ENCODE measurements at regions not wholly inside any gene's neighbourhood (a gene's known extent, or its start where the extent isn't known, plus 50 kb on each side); places are given as distances from the start of the nearest gene placed in this dataset.

- TF ChIP-seq GTF2A2 (tag; IDR thresholded peaks at IDR 0.05) (no peak), STAT5B (CRISPR knock-in tag; IDR thresholded peaks at IDR 0.05) (no peak), GTF2E2 (tag; IDR thresholded peaks at IDR 0.05) (0 out of 2 replicates have a peak, but pooled peaks have one; percentile 35), ZNF263 (CRISPR knock-in tag; IDR thresholded peaks at IDR 0.05; ENCODE audit: borderline replicate concordance) (no peak), DLX4 (CRISPR knock-in tag; IDR thresholded peaks at IDR 0.05) (no peak), KLF6 (CRISPR knock-in tag; IDR thresholded peaks at IDR 0.05; ENCODE audit: borderline replicate concordance) (no peak), RBM17 (IDR thresholded peaks at IDR 0.05; ENCODE audit: borderline replicate concordance, low read depth, low read length) (no peak), CLOCK (CRISPR knock-in tag; IDR thresholded peaks at IDR 0.05; ENCODE audit: borderline replicate concordance) (no peak), HOMEZ (CRISPR knock-in tag; IDR thresholded peaks at IDR 0.05) (no peak), ZEB2 (IDR thresholded peaks at IDR 0.05) (peak; percentile 83), SRSF9 (IDR thresholded peaks at IDR 0.05; ENCODE audit: borderline replicate concordance, low read depth, low read length) (no peak), RNF2 (IDR thresholded peaks at IDR 0.05) (peak; percentile 18; the same call in 1 of the 2 replicates), ZNF316 (IDR thresholded peaks at IDR 0.05) (peak; percentile 82), TRIM24 (IDR thresholded peaks at IDR 0.05) (peak; percentile 94 to 96; a peak in 3 of 4 replicates), LARP7 (IDR thresholded peaks at IDR 0.05) (no peak), ZNF184 (CRISPR knock-in tag; IDR thresholded peaks at IDR 0.05) (no peak), TFAP4 (CRISPR knock-in tag; IDR thresholded peaks at IDR 0.05; ENCODE audit: borderline replicate concordance) (no peak), HMBOX1 (IDR thresholded peaks at IDR 0.05) (peak; percentile 87), ZBTB2 (IDR thresholded peaks at IDR 0.05) (no peak), NRF1 (conservative IDR thresholded peaks at IDR 0.05 in 1 of 2, IDR thresholded peaks at IDR 0.05 in 1 of 2) (0 out of 4 replicates have a peak, but pooled peaks of 1 of the 2 experiments have one; percentile 8), ZNF764 (CRISPR knock-in tag; IDR thresholded peaks at IDR 0.05; ENCODE audit: low read depth) (no peak)
These were observed 77.8 kb downstream of the LHX9 start (continued) for GRCh38 chr1:197994907-197995407.

Measured in K562 (cell line).